SK-N-SH (cell line): ENCODE measurements at regions not wholly inside any gene's neighbourhood (a gene's known extent, or its start where the extent isn't known, plus 50 kb on each side); places are given as distances from the start of the nearest gene placed in this dataset.

ENCODE experiments used
- CTCF ChIA-PET: fragments of 300-600, 350-600 bp; formaldehyde crosslinking; extraction: SDS; loops from one replicate; lab custom pipeline; 2021; lab: Yijun Ruan, JAX
- POLR2A ChIA-PET: fragments of 350-600 bp; sonication (Branson Sonifier 250); formaldehyde crosslinking; extraction: SDS; loops from one replicate; lab custom pipeline; 2020; ENCODE audit warnings: antibody characterized with exemption, inconsistent platforms; lab: Yijun Ruan, JAX
- DNase-seq: peaks from one replicate; pipeline ENCODE4 v3.0.0; 2012
- H2AFZ ChIP-seq: fragments of 200-600 bp; sonication (generic); 2 replicates; pipeline ENCODE4 v1.8.1; 2016; ENCODE audit warnings: antibody characterized with exemption, mild to moderate bottlenecking, low read depth
- H3F3A ChIP-seq: fragments of 200-600 bp; sonication (generic); replicated peaks from 2 replicates; pipeline ENCODE3; 2016; ENCODE audit warnings: antibody characterized with exemption, mild to moderate bottlenecking; ENCODE audit not compliant: insufficient read depth
- H3K27ac ChIP-seq, 2 experiments: fragments of 200-500 bp in 1 of 2; fragments of 200-600 bp in 1 of 2; sonication (Bioruptor generic) in 1 of 2; sonication (generic), shearing (Covaris generic) in 1 of 2; 2 replicates each; pipeline versions ENCODE4 v1.5.1 to v1.6.1; 2014 to 2016; ENCODE audit warnings: low read depth in 2 of 2, inconsistent platforms in 1 of 2, low read length in 1 of 2, mild to moderate bottlenecking in 1 of 2, mixed read lengths in 1 of 2
- H3K27me3 ChIP-seq: fragments of 200-600 bp; sonication (generic), shearing (Covaris generic); 2 replicates; pipeline ENCODE4 v1.6.1; 2016; ENCODE audit warnings: mixed run types; ENCODE audit not compliant: insufficient read depth
- H3K36me3 ChIP-seq, 2 experiments: fragments of 200-500 bp in 1 of 2; fragments of 200-600 bp in 1 of 2; sonication (Bioruptor generic) in 1 of 2; sonication (generic) in 1 of 2; replicated peaks in 1 of 2; 2 replicates each; pipeline versions ENCODE3 to v1.5.1; 2014 to 2016; ENCODE audit warnings: low read length in 1 of 2, mild to moderate bottlenecking in 1 of 2; ENCODE audit not compliant: insufficient read depth in 2 of 2, control insufficient read depth in 1 of 2
- H3K4me1 ChIP-seq, 2 experiments: fragments of 200-500 bp in 1 of 2; fragments of 200-600 bp in 1 of 2; sonication (Bioruptor generic) in 1 of 2; sonication (generic), shearing (Covaris generic) in 1 of 2; 2 replicates each; pipeline versions ENCODE4 v1.5.1 to v1.6.1; 2014 to 2016; ENCODE audit warnings: low read depth in 1 of 2, low read length in 1 of 2, mixed run types in 1 of 2; ENCODE audit not compliant: insufficient read depth in 2 of 2, control insufficient read depth in 1 of 2
- H3K4me2 ChIP-seq: fragments of 200-600 bp; sonication (generic), shearing (Covaris generic); 2 replicates; pipeline ENCODE4 v1.6.1; 2017; ENCODE audit warnings: mixed run types
- H3K4me3 ChIP-seq, 2 experiments: fragments of 200-500 bp in 1 of 2; fragments of 200-600 bp in 1 of 2; sonication (Bioruptor generic) in 1 of 2; sonication (generic), shearing (Covaris generic) in 1 of 2; 2 replicates each; pipeline versions ENCODE4 v1.5.1 to v1.8.1; 2014 to 2016; ENCODE audit warnings: low read depth in 2 of 2, inconsistent platforms in 1 of 2, low read length in 1 of 2, mild to moderate bottlenecking in 1 of 2, mixed read lengths in 1 of 2, moderate library complexity in 1 of 2
- H3K79me2 ChIP-seq: fragments of 200-600 bp; sonication (generic); 2 replicates; pipeline ENCODE4 v1.8.1; 2017; ENCODE audit warnings: mild to moderate bottlenecking; ENCODE audit not compliant: insufficient read depth
- H3K9ac ChIP-seq: fragments of 200-600 bp; sonication (generic); 2 replicates; pipeline ENCODE4 v1.6.1; 2017; ENCODE audit warnings: mixed run types
- H3K9me2 ChIP-seq: fragments of 200-600 bp; sonication (generic); 2 replicates; pipeline ENCODE4 v1.6.1; 2017; ENCODE audit warnings: mixed run types
- H3K9me3 ChIP-seq: fragments of 200-600 bp; sonication (generic); 2 replicates; pipeline ENCODE4 v1.6.1; 2017; ENCODE audit warnings: mixed run types, mild to moderate bottlenecking, moderate library complexity
- H4K20me1 ChIP-seq: fragments of 200-600 bp; sonication (generic); 2 replicates; pipeline ENCODE4 v1.6.1; 2017; ENCODE audit warnings: mild to moderate bottlenecking, mixed run types; ENCODE audit not compliant: insufficient read depth
- CTCF ChIP-seq: fragments of 200-600 bp; sonication (generic); IDR thresholded peaks from 2 replicates; pipeline ENCODE4 v1.6.1; 2017; ENCODE audit warnings: antibody characterized with exemption, mild to moderate bottlenecking, moderate library complexity
- ELF1 ChIP-seq: IDR thresholded peaks from 2 replicates; pipeline ENCODE4 v1.4.0; 2012
- FOXJ3 ChIP-seq: sonication (generic); formaldehyde crosslinking; IDR thresholded peaks from 2 replicates; pipeline ENCODE4 v1.5.1; 2020; ENCODE audit warnings: mild to moderate bottlenecking, missing genetic modification reagents
- FOXM1 ChIP-seq: IDR thresholded peaks from 2 replicates; pipeline ENCODE4 v1.4.0; 2012; ENCODE audit warnings: low read depth, mild to moderate bottlenecking
- GATA2 ChIP-seq: sonication (generic); formaldehyde crosslinking; IDR thresholded peaks from 2 replicates; pipeline ENCODE4 v1.5.0; 2020; ENCODE audit warnings: mild to moderate bottlenecking, missing genetic modification reagents
- JUND ChIP-seq: IDR thresholded peaks from 2 replicates; pipeline ENCODE4 v1.4.0; 2012
- MAX ChIP-seq: IDR thresholded peaks from 2 replicates; pipeline ENCODE4 v1.4.0; 2012; ENCODE audit warnings: low read depth
- MEF2A ChIP-seq: IDR thresholded peaks from 2 replicates; pipeline ENCODE4 v1.4.0; 2012; ENCODE audit warnings: low read depth, borderline replicate concordance
- MXI1 ChIP-seq: IDR thresholded peaks from 2 replicates; pipeline ENCODE4 v1.6.1; 2012; ENCODE audit warnings: mild to moderate bottlenecking, low read depth, low read length, improper control_type of control experiment
- NFIC ChIP-seq: IDR thresholded peaks from 2 replicates; pipeline ENCODE4 v1.4.0; 2012; ENCODE audit warnings: borderline replicate concordance
- POLR2AphosphoS5 ChIP-seq: IDR thresholded peaks from 2 replicates; pipeline ENCODE4 v1.6.1; 2012; ENCODE audit warnings: low read depth, low read length
- RAD21 ChIP-seq: IDR thresholded peaks from 2 replicates; pipeline ENCODE4 v1.6.1; 2012; ENCODE audit warnings: mild to moderate bottlenecking, low read length
- RCOR1 ChIP-seq: fragments of 150-350 bp; IDR thresholded peaks from 2 replicates; pipeline ENCODE4 v1.6.1; 2017; ENCODE audit warnings: antibody characterized with exemption, low read length
- RXRA ChIP-seq: IDR thresholded peaks from 2 replicates; pipeline ENCODE4 v1.4.0; 2012; ENCODE audit warnings: low read depth, mild to moderate bottlenecking, borderline replicate concordance
- SIN3A ChIP-seq: IDR thresholded peaks from 2 replicates; pipeline ENCODE4 v1.6.1; 2012; ENCODE audit warnings: low read depth, mild to moderate bottlenecking, low read length, moderate library complexity, borderline replicate concordance
- SMC3 ChIP-seq: IDR thresholded peaks from 2 replicates; pipeline ENCODE4 v1.6.1; 2012; ENCODE audit warnings: low read depth, low read length, improper control_type of control experiment
- TCF12 ChIP-seq: IDR thresholded peaks from 2 replicates; pipeline ENCODE4 v1.4.0; 2012
- USF1 ChIP-seq: IDR thresholded peaks from 2 replicates; pipeline ENCODE4 v1.4.0; 2012; ENCODE audit warnings: low read depth, borderline replicate concordance
- YY1 ChIP-seq: IDR thresholded peaks from 2 replicates; pipeline ENCODE4 v1.4.0; 2012; ENCODE audit warnings: low read depth, mild to moderate bottlenecking
- WGBS: methylation state at CpG from one replicate; pipeline ENCODE4 v1.1.6; 2017; ENCODE audit warnings: low lambda C conversion rate; 5-methylcytosine and 5-hydroxymethylcytosine counted together

GRCh38 chr20:40843251-40843650 is 154.2 kb upstream of the MAFB start:
- Histone ChIP-seq H3K27ac (no peak overlapping the region), H2AFZ (no peak overlapping the region), H3K9me2 (no peaks in the 10 kb centered on the region), H3K4me2 (no peak overlapping the region), H3F3A (no peaks in the 10 kb centered on the region), H3K9me3 (no peaks in the 10 kb centered on the region), H3K27me3 (no peaks in the 10 kb centered on the region), H3K4me1 (peaks cover 0 to 2% of the 10 kb centered on the region in 2 experiments; a peak in 1 of 4 replicates), H4K20me1 (no peaks in the 10 kb centered on the region), H3K79me2 (no peaks in the 10 kb centered on the region), H3K36me3 (no peaks in the 10 kb centered on the region), H3K9ac (no peak overlapping the region), H3K4me3 (no peak overlapping the region)
- ChIA-PET POLR2A (no interaction called here), CTCF (no interaction called here)
- WGBS: 0% methylated on average over 1 of the region's 1 CpG
- DNase-seq: no peak
- TF ChIP-seq JUND (no peak), SMC3 (no peak), RXRA (no peak), RAD21 (no peak), MXI1 (no peak)

GRCh38 chr20:40844332-40844731 is 155.3 kb upstream of the MAFB start:
- ChIA-PET CTCF (interaction anchor here (1.0 kb wide), 1 partner anchor 21 kb away, joined by 3 read pairs; no protein-coding TSS in a partner anchor), POLR2A (no interaction called here)
- no peak overlapping the region for H2AFZ ChIP-seq
- H3K27me3 ChIP-seq: no peaks in the 10 kb centered on the region
- no peak for DNase-seq
- H3K9ac ChIP-seq: no peak overlapping the region
- H3F3A ChIP-seq: no peaks in the 10 kb centered on the region
- WGBS: 57% methylated on average over 7 of the region's 7 CpGs
- no peak overlapping the region for H3K4me3 ChIP-seq
- peaks cover 0 to 6% of the 10 kb centered on the region in 2 experiments; a peak in 1 of 4 replicates for H3K4me1 ChIP-seq
- no peaks in the 10 kb centered on the region for H4K20me1 ChIP-seq
- no peak overlapping the region for H3K27ac ChIP-seq
- H3K9me2 ChIP-seq: no peaks in the 10 kb centered on the region
- H3K4me2 ChIP-seq: no peak overlapping the region
- TF ChIP-seq NFIC: no peak
- no peak for TF ChIP-seq POLR2AphosphoS5
- TF ChIP-seq CTCF: no peak
- no peak for TF ChIP-seq MXI1
- TF ChIP-seq GATA2 (CRISPR knock-in tag): no peak
- TF ChIP-seq USF1: no peak
- no peak for TF ChIP-seq TCF12
- no peak for TF ChIP-seq FOXM1
- no peak for TF ChIP-seq YY1
- no peak for TF ChIP-seq MEF2A
- TF ChIP-seq SIN3A: no peak
- no peak for TF ChIP-seq RCOR1
- no peak for TF ChIP-seq FOXJ3 (CRISPR knock-in tag)
- no peak for TF ChIP-seq MAX
- TF ChIP-seq ELF1: no peak
- H3K9me3 ChIP-seq: no peaks in the 10 kb centered on the region
- H3K36me3 ChIP-seq: no peaks in the 10 kb centered on the region
- no peaks in the 10 kb centered on the region for H3K79me2 ChIP-seq
